ENCODE measurements at regions not wholly inside any gene's neighbourhood (a gene's known extent, or its start where the extent isn't known, plus 50 kb on each side); places are given as distances from the start of the nearest gene placed in this dataset.

GRCh38 chr2:136332436-136333095 is 214.6 kb upstream of the CXCR4 start:
- Histone ChIP-seq H3K27ac (ENCODE audit: low read length) (no peak overlapping the region), H3K36me3 (ENCODE audit: control insufficient read depth in 2 of 2, insufficient read depth in 2 of 2, low read length in 2 of 2) (no peaks in the 10 kb centered on the region), H3K4me3 (ENCODE audit: low read length in 2 of 2) (no peak overlapping the region), H3K9me3 (ENCODE audit: control insufficient read depth in 2 of 2, low read length in 2 of 2) (peaks cover 0 to 3% of the 10 kb centered on the region in 2 donors), H3K9ac (ENCODE audit: low read length in 2 of 2) (no peak overlapping the region), H3K27me3 (ENCODE audit: control insufficient read depth in 1 of 2, insufficient read depth in 2 of 2, low read length in 2 of 2) (no peaks in the 10 kb centered on the region), H3K4me1 (ENCODE audit: control insufficient read depth, insufficient read depth, low read length) (no peaks in the 10 kb centered on the region)

DNA sequence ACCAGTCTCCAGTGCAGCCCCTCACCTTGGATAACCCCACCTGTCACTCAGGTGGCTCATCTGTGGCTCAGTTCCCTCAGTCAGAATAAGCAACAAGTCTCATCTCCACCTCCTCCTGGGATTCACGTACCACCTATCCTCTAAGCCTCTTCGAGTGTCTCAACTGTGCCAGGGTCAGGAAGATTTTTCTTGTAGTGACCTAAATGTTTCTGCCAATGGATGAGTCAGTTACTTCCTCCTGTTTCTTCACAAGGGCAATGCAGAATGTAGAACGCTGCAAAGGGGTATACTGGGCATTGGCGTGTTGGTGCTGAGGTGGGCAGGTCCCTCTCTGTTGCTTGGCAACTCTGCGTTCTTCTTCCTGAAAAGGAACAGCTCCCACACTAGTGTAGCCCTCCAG is 213.3 kb upstream of the CXCR4 start:
- H3K9me3 ChIP-seq (ENCODE audit: control insufficient read depth in 2 of 2, low read length in 2 of 2): peaks cover 0 to 3% of the 10 kb centered on the region in 2 donors
- no peak overlapping the region for H3K27ac ChIP-seq (ENCODE audit: low read length)
- no peaks in the 10 kb centered on the region for H3K36me3 ChIP-seq (ENCODE audit: control insufficient read depth in 2 of 2, insufficient read depth in 2 of 2, low read length in 2 of 2)
- H3K4me1 ChIP-seq (ENCODE audit: control insufficient read depth, insufficient read depth, low read length): no peaks in the 10 kb centered on the region
- no peaks in the 10 kb centered on the region for H3K27me3 ChIP-seq (ENCODE audit: control insufficient read depth in 1 of 2, insufficient read depth in 2 of 2, low read length in 2 of 2)
- no peak overlapping the region for H3K4me3 ChIP-seq (ENCODE audit: low read length in 2 of 2)
- no peak overlapping the region for H3K9ac ChIP-seq (ENCODE audit: low read length in 2 of 2)

DNA sequence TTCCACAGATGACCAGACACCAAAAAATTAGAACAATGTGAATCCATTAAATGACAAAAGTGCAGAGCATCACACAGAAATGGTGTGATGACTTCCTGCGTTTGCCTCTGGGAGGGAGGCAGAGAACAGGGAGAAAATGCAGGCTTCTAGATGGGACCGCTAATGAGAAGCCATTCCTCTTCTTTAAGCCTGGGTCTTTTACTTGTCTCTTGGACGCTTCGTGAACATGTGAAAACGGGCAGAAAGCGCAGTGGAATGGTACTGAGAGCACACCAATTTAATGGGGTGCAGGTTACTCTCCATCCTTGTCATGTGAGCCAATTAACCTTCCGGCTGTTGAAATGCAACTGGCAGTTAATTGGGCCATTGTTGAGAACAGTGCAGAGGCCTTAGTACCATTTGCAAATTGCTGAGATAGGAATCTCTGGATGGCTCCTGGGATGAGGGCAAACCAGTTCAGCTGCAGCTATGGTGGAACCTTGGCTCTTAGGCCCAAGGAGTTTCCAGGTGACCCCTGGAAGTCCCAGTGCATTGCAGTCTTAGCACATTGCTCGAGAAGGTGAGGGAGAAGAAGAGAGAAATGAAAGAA is 210.4 kb upstream of the CXCR4 start:
- Histone ChIP-seq H3K27ac (ENCODE audit: low read length) (no peak overlapping the region), H3K36me3 (ENCODE audit: control insufficient read depth in 2 of 2, insufficient read depth in 2 of 2, low read length in 2 of 2) (no peaks in the 10 kb centered on the region), H3K27me3 (ENCODE audit: control insufficient read depth in 1 of 2, insufficient read depth in 2 of 2, low read length in 2 of 2) (no peaks in the 10 kb centered on the region), H3K9ac (ENCODE audit: low read length in 2 of 2) (no peak overlapping the region), H3K4me1 (ENCODE audit: control insufficient read depth, insufficient read depth, low read length) (no peaks in the 10 kb centered on the region), H3K9me3 (ENCODE audit: control insufficient read depth in 2 of 2, low read length in 2 of 2) (peaks cover 0 to under 1% of the 10 kb centered on the region in 2 donors), H3K4me3 (ENCODE audit: low read length in 2 of 2) (no peak overlapping the region)

GRCh38 chr2:136327162-136327852 is 209.4 kb upstream of the CXCR4 start:
- no peak overlapping the region for H3K9ac ChIP-seq (ENCODE audit: low read length in 2 of 2)
- no peak overlapping the region for H3K27ac ChIP-seq (ENCODE audit: low read length)
- H3K27me3 ChIP-seq (ENCODE audit: control insufficient read depth in 1 of 2, insufficient read depth in 2 of 2, low read length in 2 of 2): no peaks in the 10 kb centered on the region

GRCh38 chr2:136325844-136326331 is 207.9 kb upstream of the CXCR4 start:
- Histone ChIP-seq H3K9me3 (ENCODE audit: control insufficient read depth in 2 of 2, low read length in 2 of 2) (no peaks in the 10 kb centered on the region), H3K4me1 (ENCODE audit: control insufficient read depth, insufficient read depth, low read length) (no peaks in the 10 kb centered on the region), H3K9ac (ENCODE audit: low read length in 2 of 2) (no peak overlapping the region), H3K4me3 (ENCODE audit: low read length in 2 of 2) (no peak overlapping the region), H3K36me3 (ENCODE audit: control insufficient read depth in 2 of 2, insufficient read depth in 2 of 2, low read length in 2 of 2) (no peaks in the 10 kb centered on the region), H3K27me3 (ENCODE audit: control insufficient read depth in 1 of 2, insufficient read depth in 2 of 2, low read length in 2 of 2) (no peaks in the 10 kb centered on the region), H3K27ac (ENCODE audit: low read length) (no peak overlapping the region)

More at GRCh38 chr2:136327162-136327852, 209.4 kb upstream of the CXCR4 start:
- no peaks in the 10 kb centered on the region for H3K4me1 ChIP-seq (ENCODE audit: control insufficient read depth, insufficient read depth, low read length)
- H3K9me3 ChIP-seq (ENCODE audit: control insufficient read depth in 2 of 2, low read length in 2 of 2): no peaks in the 10 kb centered on the region
- no peak overlapping the region for H3K4me3 ChIP-seq (ENCODE audit: low read length in 2 of 2)
- no peaks in the 10 kb centered on the region for H3K36me3 ChIP-seq (ENCODE audit: control insufficient read depth in 2 of 2, insufficient read depth in 2 of 2, low read length in 2 of 2)

DNA sequence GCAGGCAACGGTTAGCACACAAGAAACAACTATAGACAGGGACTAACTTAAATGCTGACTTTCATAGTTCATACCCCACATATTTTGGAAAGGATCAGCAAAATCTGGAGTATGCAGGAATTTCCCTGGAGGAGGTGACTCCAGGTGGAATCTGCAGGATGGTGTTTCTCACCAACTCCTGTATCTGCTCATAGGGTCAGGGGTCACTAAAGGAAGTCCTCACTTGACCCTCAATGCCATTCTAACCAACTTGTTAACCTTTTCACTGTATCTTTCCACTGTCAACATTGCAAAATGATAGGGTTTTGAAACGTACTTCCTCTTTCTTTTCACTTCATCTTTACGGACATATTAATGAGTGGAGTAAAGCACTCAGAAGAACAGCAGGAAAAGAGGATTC is 207.0 kb upstream of the CXCR4 start:
- Histone ChIP-seq H3K9ac (ENCODE audit: low read length in 2 of 2) (no peak overlapping the region), H3K27me3 (ENCODE audit: control insufficient read depth in 1 of 2, insufficient read depth in 2 of 2, low read length in 2 of 2) (no peaks in the 10 kb centered on the region), H3K9me3 (ENCODE audit: control insufficient read depth in 2 of 2, low read length in 2 of 2) (no peaks in the 10 kb centered on the region), H3K36me3 (ENCODE audit: control insufficient read depth in 2 of 2, insufficient read depth in 2 of 2, low read length in 2 of 2) (no peaks in the 10 kb centered on the region), H3K4me3 (ENCODE audit: low read length in 2 of 2) (no peak overlapping the region), H3K4me1 (ENCODE audit: control insufficient read depth, insufficient read depth, low read length) (no peaks in the 10 kb centered on the region), H3K27ac (ENCODE audit: low read length) (no peak overlapping the region)

- Histone ChIP-seq H3K4me1 (ENCODE audit: control insufficient read depth, insufficient read depth, low read length) (no peaks in the 10 kb centered on the region), H3K9ac (ENCODE audit: low read length in 2 of 2) (no peak overlapping the region), H3K4me3 (ENCODE audit: low read length in 2 of 2) (no peak overlapping the region), H3K36me3 (ENCODE audit: control insufficient read depth in 2 of 2, insufficient read depth in 2 of 2, low read length in 2 of 2) (no peaks in the 10 kb centered on the region), H3K27ac (ENCODE audit: low read length) (no peak overlapping the region), H3K27me3 (ENCODE audit: control insufficient read depth in 1 of 2, insufficient read depth in 2 of 2, low read length in 2 of 2) (no peaks in the 10 kb centered on the region), H3K9me3 (ENCODE audit: control insufficient read depth in 2 of 2, low read length in 2 of 2) (no peaks in the 10 kb centered on the region)
Measured at GRCh38 chr2:136323935-136324334, 206.0 kb upstream of the CXCR4 start.

GRCh38 chr2:136323195-136323594 is 205.2 kb upstream of the CXCR4 start:
- H3K9me3 ChIP-seq (ENCODE audit: control insufficient read depth in 2 of 2, low read length in 2 of 2): no peaks in the 10 kb centered on the region
- no peak overlapping the region for H3K9ac ChIP-seq (ENCODE audit: low read length in 2 of 2)
- H3K27me3 ChIP-seq (ENCODE audit: control insufficient read depth in 1 of 2, insufficient read depth in 2 of 2, low read length in 2 of 2): no peaks in the 10 kb centered on the region
- no peaks in the 10 kb centered on the region for H3K36me3 ChIP-seq (ENCODE audit: control insufficient read depth in 2 of 2, insufficient read depth in 2 of 2, low read length in 2 of 2)
- no peak overlapping the region for H3K4me3 ChIP-seq (ENCODE audit: low read length in 2 of 2)
- H3K27ac ChIP-seq (ENCODE audit: low read length): no peak overlapping the region
- H3K4me1 ChIP-seq (ENCODE audit: control insufficient read depth, insufficient read depth, low read length): no peaks in the 10 kb centered on the region

DNA sequence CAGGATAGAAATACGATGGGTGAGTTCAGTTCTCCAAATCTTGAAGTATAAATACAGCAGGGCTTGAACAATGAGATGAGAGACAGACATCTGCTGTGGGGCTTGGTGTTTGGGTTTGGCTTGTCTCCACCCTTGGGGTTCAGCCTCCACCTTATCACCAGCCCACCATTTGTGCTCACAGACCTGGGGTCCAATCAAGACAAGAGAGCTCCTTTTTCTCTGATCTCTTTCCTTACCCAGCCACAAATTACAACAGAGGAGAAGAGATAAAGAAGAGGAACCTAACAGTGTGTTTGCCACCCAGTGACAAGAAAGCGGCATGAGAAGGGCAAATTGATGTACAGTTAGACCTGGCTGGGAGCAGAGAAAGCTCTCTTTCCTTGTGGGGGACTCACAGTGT is 204.5 kb upstream of the CXCR4 start:
- H3K36me3 ChIP-seq (ENCODE audit: control insufficient read depth in 2 of 2, insufficient read depth in 2 of 2, low read length in 2 of 2): no peaks in the 10 kb centered on the region
- H3K27me3 ChIP-seq (ENCODE audit: control insufficient read depth in 1 of 2, insufficient read depth in 2 of 2, low read length in 2 of 2): no peaks in the 10 kb centered on the region
- H3K4me3 ChIP-seq (ENCODE audit: low read length in 2 of 2): no peak overlapping the region
- H3K9me3 ChIP-seq (ENCODE audit: control insufficient read depth in 2 of 2, low read length in 2 of 2): no peaks in the 10 kb centered on the region
- H3K27ac ChIP-seq (ENCODE audit: low read length): no peak overlapping the region
- no peak overlapping the region for H3K9ac ChIP-seq (ENCODE audit: low read length in 2 of 2)
- no peaks in the 10 kb centered on the region for H3K4me1 ChIP-seq (ENCODE audit: control insufficient read depth, insufficient read depth, low read length)

DNA sequence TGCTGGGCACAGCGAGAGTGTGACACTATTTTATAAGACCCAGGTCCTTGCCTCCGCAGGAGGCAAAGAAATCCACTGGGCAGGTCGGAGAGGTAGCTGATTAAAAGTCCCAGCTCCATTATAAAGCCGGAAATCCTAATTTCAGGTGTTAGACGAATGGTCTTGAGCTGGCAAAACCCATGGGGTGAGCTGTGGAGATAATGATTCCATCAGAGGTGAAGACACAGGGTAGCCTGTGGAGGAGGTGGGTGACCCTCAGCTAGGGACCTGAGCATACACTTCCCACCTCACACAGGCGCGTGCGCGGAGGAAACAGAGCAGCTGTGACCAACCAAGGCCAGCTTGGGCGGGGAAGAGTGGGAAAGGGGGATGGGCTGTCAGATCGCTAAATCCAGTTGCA is 201.7 kb upstream of the CXCR4 start:
- Histone ChIP-seq H3K9me3 (ENCODE audit: control insufficient read depth in 2 of 2, low read length in 2 of 2) (no peaks in the 10 kb centered on the region), H3K27ac (ENCODE audit: low read length) (no peak overlapping the region), H3K27me3 (ENCODE audit: control insufficient read depth in 1 of 2, insufficient read depth in 2 of 2, low read length in 2 of 2) (no peaks in the 10 kb centered on the region), H3K4me1 (ENCODE audit: control insufficient read depth, insufficient read depth, low read length) (no peaks in the 10 kb centered on the region), H3K4me3 (ENCODE audit: low read length in 2 of 2) (no peak overlapping the region), H3K36me3 (ENCODE audit: control insufficient read depth in 2 of 2, insufficient read depth in 2 of 2, low read length in 2 of 2) (no peaks in the 10 kb centered on the region), H3K9ac (ENCODE audit: low read length in 2 of 2) (no peak overlapping the region)

DNA sequence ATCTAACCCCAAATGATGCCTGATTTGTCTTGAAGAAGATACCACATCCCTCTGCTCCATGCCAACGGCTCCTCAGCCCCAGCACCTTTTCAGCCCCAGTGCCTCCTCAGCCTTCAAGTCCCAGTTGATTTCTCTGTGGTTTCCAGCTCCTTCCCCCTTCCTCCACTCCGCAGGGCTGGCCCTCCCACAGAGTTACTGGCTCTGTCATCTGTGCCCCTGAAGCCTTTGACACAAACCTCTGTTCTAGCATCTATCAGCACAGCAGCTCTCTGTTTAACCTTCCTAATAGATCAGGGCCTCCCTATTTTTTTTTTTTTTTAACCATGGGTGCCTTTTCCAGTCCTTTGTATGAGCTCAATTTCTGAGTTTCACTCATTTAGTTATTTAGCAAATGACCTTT is 201.3 kb upstream of the CXCR4 start:
- Histone ChIP-seq H3K4me1 (ENCODE audit: control insufficient read depth, insufficient read depth, low read length) (no peaks in the 10 kb centered on the region), H3K27ac (ENCODE audit: low read length) (no peak overlapping the region)

More for the DNA sequence above, 201.3 kb upstream of the CXCR4 start:
- H3K9ac ChIP-seq (ENCODE audit: low read length in 2 of 2): no peak overlapping the region
- H3K36me3 ChIP-seq (ENCODE audit: control insufficient read depth in 2 of 2, insufficient read depth in 2 of 2, low read length in 2 of 2): no peaks in the 10 kb centered on the region
- H3K9me3 ChIP-seq (ENCODE audit: control insufficient read depth in 2 of 2, low read length in 2 of 2): no peaks in the 10 kb centered on the region
- no peaks in the 10 kb centered on the region for H3K27me3 ChIP-seq (ENCODE audit: control insufficient read depth in 1 of 2, insufficient read depth in 2 of 2, low read length in 2 of 2)
- no peak overlapping the region for H3K4me3 ChIP-seq (ENCODE audit: low read length in 2 of 2)

Data from stomach smooth muscle (tissue), 2 donors.